Right atrium auricular region (tissue), 2 donors: ENCODE measurements at regions not wholly inside any gene's neighbourhood (a gene's known extent, or its start where the extent isn't known, plus 50 kb on each side); places are given as distances from the start of the nearest gene placed in this dataset.

Source experiments
- DNase-seq: peaks from one replicate; pipeline ENCODE4 v3.0.0-alpha.2; 2019; ENCODE audit warnings: low spot score
- H3K27ac ChIP-seq, 2 donors: fragments of 200-600 bp; sonication (generic); 1 replicate in 1 of 2; 2 replicates in 1 of 2; pipeline ENCODE4 v1.5.1; 2016 to 2019
- H3K27me3 ChIP-seq, 2 donors: fragments of 200-600 bp; sonication (generic); one replicate each; pipeline versions ENCODE4 v1.5.1 to v1.6.0; 2017 to 2019
- H3K36me3 ChIP-seq: fragments of 200-600 bp; sonication (generic); one replicate; pipeline ENCODE4 v1.5.1; 2016
- H3K4me1 ChIP-seq, 2 donors: fragments of 200-600 bp; sonication (generic); one replicate each; pipeline versions ENCODE4 v1.5.1 to v1.6.0; 2017 to 2019
- H3K4me3 ChIP-seq, 2 donors: fragments of 200-600 bp; sonication (generic); 1 replicate in 1 of 2; 2 replicates in 1 of 2; pipeline ENCODE4 v1.5.1; 2017 to 2019; ENCODE audit warnings: mild to moderate bottlenecking in 1 of 2, moderate library complexity in 1 of 2
- H3K9me3 ChIP-seq, 2 donors: fragments of 200-600 bp; sonication (generic); one replicate each; pipeline ENCODE4 v1.5.1; 2019
- TF ChIP-seq, protein P1 (sequence below), 2 donors: fragments of 200-600 bp; sonication (generic); IDR thresholded peaks; one replicate each; pipeline ENCODE4 v1.5.1; 2019; ENCODE audit warnings: antibody characterized with exemption in 2 of 2

DNA sequence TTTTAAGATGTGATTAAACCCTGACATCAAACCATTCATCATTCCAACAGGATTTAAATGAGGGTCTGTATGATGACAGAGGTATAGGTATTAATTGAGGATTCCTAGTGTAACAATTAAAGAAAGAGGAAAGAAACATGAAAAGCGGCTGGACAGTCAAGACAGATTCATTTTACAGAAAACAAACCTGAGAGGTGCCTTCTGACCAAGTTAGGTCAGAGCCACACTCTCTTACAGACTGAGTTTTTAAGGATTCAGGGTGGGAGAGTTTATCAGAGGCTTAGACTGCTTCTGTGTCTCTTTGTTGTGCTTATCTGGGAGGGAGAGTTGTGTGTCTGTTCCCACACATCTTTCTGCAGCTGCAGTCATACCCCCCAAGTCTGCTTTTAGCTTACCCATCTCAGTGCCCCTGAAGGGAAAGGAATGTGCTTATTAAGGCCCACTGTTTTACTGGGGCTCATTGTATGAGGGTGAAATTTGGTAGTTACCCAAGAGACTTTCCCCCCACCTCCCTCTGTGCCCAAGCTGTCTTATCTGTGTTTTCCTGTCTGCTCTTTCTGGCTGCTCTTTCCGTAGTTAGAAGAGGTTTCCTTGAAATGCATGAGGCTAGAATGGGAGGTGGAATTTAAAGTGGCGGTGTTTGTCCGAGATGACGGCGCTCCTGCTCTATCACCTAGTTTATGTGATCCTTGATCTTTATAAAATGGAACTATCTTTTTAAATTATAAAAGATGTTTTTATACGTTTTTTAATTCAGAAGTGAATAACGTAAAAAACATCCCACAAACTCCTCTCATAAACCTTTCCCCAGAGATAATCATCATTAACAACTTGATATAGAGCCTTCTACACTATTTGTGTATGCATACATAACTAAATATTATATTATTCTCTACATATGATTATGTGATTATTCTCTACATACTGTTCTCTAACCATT is 96.0 kb upstream of the TNFSF4 start:
- H3K27ac ChIP-seq: no peak overlapping the region
- no peak for DNase-seq
- H3K9me3 ChIP-seq: no peaks in the 10 kb centered on the region
- H3K36me3 ChIP-seq: no peaks in the 10 kb centered on the region
- H3K27me3 ChIP-seq: no peaks in the 10 kb centered on the region
- H3K4me1 ChIP-seq: no peaks in the 10 kb centered on the region
- H3K4me3 ChIP-seq: no peak overlapping the region
- TF ChIP-seq, protein P1, sequence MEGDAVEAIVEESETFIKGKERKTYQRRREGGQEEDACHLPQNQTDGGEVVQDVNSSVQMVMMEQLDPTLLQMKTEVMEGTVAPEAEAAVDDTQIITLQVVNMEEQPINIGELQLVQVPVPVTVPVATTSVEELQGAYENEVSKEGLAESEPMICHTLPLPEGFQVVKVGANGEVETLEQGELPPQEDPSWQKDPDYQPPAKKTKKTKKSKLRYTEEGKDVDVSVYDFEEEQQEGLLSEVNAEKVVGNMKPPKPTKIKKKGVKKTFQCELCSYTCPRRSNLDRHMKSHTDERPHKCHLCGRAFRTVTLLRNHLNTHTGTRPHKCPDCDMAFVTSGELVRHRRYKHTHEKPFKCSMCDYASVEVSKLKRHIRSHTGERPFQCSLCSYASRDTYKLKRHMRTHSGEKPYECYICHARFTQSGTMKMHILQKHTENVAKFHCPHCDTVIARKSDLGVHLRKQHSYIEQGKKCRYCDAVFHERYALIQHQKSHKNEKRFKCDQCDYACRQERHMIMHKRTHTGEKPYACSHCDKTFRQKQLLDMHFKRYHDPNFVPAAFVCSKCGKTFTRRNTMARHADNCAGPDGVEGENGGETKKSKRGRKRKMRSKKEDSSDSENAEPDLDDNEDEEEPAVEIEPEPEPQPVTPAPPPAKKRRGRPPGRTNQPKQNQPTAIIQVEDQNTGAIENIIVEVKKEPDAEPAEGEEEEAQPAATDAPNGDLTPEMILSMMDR (IDR thresholded peaks at IDR 0.05): no peak

DNA sequence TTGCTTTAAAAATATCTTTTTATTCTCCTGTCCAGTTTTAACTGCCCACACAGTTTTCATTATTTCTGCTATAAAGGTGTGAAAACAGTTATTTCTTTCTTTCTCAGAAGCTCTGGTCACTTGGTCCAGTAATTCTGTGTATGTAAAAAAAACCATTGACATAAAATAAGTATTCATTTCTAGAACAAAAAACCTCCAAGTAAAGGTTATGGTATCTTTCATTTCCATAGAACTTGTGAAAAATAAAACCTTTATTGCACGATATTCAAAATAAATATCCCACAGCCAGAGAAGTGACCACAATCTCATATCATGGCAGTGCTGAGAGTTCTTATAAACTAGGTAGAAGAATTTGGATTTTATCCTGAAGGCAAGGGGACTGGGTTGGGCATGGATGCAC is 96.9 kb upstream of the TNFSF4 start:
- Histone ChIP-seq H3K27me3 (no peaks in the 10 kb centered on the region), H3K4me3 (no peak overlapping the region), H3K9me3 (no peaks in the 10 kb centered on the region), H3K4me1 (no peaks in the 10 kb centered on the region), H3K36me3 (no peaks in the 10 kb centered on the region), H3K27ac (no peak overlapping the region)
- TF ChIP-seq, protein P1 (IDR thresholded peaks at IDR 0.05): no peak
- no peak for DNase-seq

DNA sequence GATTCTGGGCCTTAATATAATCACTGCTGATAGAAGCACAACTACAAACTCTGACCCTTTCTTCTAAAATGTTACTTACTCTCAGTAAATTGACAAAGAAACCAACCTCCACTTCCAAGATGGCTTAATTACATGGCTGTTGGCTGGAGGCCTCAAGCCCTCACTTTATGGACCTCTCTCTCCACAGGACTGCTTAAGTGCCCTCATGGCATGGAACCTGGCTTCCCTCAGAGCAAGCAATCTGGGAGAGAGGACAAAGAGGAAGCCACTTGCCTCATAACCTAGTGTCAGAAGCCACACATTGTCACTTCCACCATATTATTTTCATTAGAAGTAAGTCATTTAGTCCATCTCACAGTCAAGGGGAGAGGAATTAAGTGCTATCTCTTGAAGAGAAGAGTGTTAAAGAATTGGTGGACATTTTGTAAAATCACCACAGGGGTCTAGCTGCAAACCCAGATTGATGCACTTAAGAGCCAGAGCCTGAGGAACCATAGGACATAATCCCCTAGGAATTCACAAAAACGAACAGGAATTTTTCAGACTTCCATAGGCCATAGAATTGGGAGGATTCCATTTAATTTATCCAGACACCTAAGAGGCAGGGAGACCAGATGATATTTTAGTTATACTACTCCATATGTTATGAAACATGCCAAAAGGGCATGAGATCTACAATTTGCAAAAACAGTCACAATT is 97.5 kb upstream of the TNFSF4 start:
- H3K27me3 ChIP-seq: no peaks in the 10 kb centered on the region
- no peaks in the 10 kb centered on the region for H3K9me3 ChIP-seq
- DNase-seq: no peak
- TF ChIP-seq, protein P1 (IDR thresholded peaks at IDR 0.05): no peak
- no peak overlapping the region for H3K27ac ChIP-seq
- no peaks in the 10 kb centered on the region for H3K36me3 ChIP-seq
- H3K4me3 ChIP-seq: no peak overlapping the region
- no peaks in the 10 kb centered on the region for H3K4me1 ChIP-seq

DNA sequence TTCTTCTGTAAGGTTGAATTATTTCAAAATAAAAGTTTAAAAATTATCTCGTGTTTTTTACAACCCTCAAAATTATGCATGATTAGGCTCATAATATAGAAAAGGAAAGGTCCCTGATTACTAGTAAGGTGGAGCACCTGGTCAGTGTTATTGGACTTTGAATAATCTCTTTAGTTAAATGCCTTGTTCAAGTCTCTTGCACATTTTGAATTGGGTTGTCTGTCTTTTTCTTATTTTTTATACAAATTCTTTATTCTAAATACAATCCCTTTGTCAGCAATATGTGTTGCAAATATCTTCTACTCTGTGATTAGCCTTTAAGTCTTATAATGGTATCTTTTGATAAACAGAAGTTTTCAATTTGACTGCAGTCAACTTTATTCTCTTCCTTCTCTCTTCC is 100.7 kb upstream of the TNFSF4 start:
- no peaks in the 10 kb centered on the region for H3K27me3 ChIP-seq
- H3K9me3 ChIP-seq: no peaks in the 10 kb centered on the region
- no peaks in the 10 kb centered on the region for H3K4me1 ChIP-seq
- DNase-seq: no peak
- TF ChIP-seq, protein P1 (IDR thresholded peaks at IDR 0.05): no peak
- H3K36me3 ChIP-seq: no peaks in the 10 kb centered on the region
- H3K27ac ChIP-seq: no peak overlapping the region
- H3K4me3 ChIP-seq: no peak overlapping the region

DNA sequence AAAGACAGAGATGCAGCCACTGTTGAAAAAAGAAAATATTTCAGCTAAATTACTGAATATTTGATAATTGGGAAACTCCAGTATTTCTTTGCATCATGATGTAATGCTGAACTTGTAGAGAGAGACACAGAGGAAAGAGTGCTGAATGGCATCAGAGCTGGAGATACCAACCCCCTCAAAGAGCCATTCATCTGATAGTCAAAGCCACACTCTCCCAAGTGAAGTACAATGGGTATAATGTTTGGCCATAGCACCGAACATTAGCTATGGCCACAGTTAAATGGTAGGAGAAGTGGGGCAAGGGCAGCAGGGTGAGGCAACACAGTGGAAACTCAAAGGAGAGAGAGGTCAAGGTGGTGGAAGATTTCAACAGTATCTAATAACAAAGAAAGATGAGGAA is 107.5 kb upstream of the TNFSF4 start:
- Histone ChIP-seq H3K36me3 (no peaks in the 10 kb centered on the region), H3K4me3 (no peak overlapping the region), H3K4me1 (no peaks in the 10 kb centered on the region), H3K27me3 (no peaks in the 10 kb centered on the region), H3K27ac (no peak overlapping the region), H3K9me3 (no peaks in the 10 kb centered on the region)
- TF ChIP-seq, protein P1 (IDR thresholded peaks at IDR 0.05): no peak
- DNase-seq: no peak
